ENCODE measurements at regions not wholly inside any gene's neighbourhood (a gene's known extent, or its start where the extent isn't known, plus 50 kb on each side); places are given as distances from the start of the nearest gene placed in this dataset.
"Not testable (repeated sequence)": the region's sequence is repeated elsewhere in the genome, so short reads cannot be mapped to it uniquely, and the experiment has no call there.

DNA sequence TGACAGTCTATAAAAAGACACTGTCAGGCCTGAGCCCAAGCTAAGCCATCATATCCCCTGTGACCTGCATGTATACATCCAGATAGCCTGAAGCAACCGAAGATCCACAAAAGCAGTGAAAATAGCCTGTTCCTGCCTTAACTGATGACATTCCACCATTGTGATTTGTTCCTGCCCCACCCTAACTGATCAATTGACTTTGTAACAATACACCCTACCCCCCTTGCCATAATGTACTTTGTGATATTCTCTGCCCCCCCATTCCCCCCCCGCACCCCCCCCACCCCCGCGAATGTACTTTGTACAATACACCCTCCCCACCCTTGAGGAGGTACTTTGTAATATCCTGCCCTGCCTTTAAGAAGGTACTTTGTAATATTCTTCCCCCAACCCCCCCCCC is 82.2 kb upstream of the MED13 start:
- no peak for DNase-seq

DNA sequence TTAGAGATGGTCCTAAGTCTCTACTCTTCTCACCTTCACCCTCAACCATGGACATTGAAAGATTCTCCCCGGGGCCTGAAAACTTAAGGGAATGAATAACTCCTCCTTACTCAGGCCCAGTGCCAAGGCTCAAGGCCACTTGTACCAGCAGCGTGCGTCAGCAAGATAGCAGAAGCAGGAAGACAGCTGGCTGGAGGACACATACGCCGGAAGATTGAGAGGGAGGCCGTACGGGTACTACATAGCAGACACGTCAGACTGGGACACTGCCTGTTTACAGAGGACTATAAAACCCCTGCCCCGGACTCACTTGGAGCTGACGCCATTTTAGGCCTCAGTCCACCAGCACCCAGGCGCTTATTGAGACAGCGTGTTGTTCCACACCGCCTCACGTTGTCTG is 75.8 kb upstream of the MED13 start:
- no peak for DNase-seq

- no peak for DNase-seq
These were observed 75.3 kb upstream of the MED13 start for GRCh38 chr17:62140376-62140775.

- not testable (repeated sequence) for DNase-seq
These were observed 74.7 kb upstream of the MED13 start for GRCh38 chr17:62139690-62140354.

GRCh38 chr17:62139141-62139540 is 74.1 kb upstream of the MED13 start:
- DNase-seq, result no peak

GRCh38 chr17:62138676-62139121 is 73.6 kb upstream of the MED13 start:
- DNase-seq, result peak; percentile 30

GRCh38 chr17:62137734-62138624 is 72.9 kb upstream of the MED13 start:
- DNase-seq, result peak; percentile 50

GRCh38 chr17:62137013-62137733 is 72.1 kb upstream of the MED13 start:
- not testable (repeated sequence) for DNase-seq

GRCh38 chr17:62135742-62136141 is 70.7 kb upstream of the MED13 start:
- DNase-seq, result no peak

- DNase-seq, result not testable (repeated sequence)
These were observed 70.0 kb upstream of the MED13 start for GRCh38 chr17:62135096-62135495.

DNA sequence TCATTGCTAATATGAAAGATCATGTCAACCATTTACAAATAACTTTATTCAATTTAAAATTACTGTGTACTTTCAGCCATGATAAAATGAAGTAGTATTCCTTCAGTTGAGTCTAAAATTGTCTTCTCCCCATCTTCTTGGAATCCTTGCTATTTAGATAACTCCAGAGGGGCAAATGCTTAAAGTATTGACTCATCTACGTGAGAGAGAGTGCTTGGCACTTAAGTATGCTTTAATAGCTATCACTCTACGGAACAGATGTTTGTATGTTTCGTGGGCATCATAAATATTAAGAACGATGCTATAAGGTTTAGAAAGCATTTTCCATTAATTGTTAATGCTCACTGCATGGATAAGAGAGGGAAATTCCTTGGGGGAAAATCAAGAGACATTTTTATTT is 69.3 kb upstream of the MED13 start:
- DNase-seq, result no peak

- not testable (repeated sequence) for DNase-seq
These were observed 66.2 kb upstream of the MED13 start for GRCh38 chr17:62131271-62131670.

DNA sequence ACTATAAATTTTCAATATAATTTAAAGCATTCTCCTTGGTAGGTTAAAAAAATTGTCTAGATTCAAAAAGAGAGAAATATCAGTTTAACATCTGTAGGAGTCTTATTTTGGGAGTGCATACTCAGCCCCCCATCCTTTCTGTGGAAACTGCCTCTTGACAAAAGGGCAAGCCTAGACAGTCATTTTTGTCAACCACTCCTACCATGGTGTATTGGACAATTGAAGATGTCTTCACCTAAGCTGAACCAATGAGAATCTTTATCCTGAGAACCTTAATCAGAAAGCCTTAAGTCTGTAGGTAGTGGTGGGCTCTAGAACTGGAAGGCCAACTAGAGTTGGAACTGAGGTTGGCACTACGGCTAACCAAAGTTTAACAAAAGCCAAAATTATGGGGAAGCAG is 65.7 kb upstream of the MED13 start:
- DNase-seq, result no peak

DNA sequence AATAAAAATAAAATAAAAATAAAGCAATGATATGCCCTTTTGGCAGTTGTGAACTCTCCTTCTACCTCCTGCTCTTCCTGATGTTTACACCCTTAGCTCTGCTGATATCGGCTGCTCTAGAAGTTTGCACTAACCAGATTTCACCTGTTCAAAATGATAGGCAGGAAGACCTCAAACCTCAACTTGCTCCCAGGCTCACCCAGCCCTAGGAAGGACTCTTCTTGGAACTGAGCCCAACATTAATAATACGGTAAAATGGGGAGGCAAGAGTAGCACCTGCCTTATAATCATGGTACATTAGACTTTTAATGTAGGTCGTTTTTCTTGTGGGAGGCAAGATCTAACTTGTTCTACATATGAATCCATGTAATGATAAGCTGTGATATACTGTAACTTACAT is 61.2 kb upstream of the MED13 start:
- DNase-seq, result peak; percentile 18

GRCh38 chr17:62125307-62125706 is 60.2 kb upstream of the MED13 start:
- no peak for DNase-seq

- DNase-seq, result no peak
These were observed 56.1 kb upstream of the MED13 start for GRCh38 chr17:62121025-62121730.

- DNase-seq, result no peak
These were observed 54.3 kb upstream of the MED13 start for GRCh38 chr17:62119373-62119772.

All from NCI-H345 (cell line).